DMS79 (cell line): ENCODE measurements at regions not wholly inside any gene's neighbourhood (a gene's known extent, or its start where the extent isn't known, plus 50 kb on each side); places are given as distances from the start of the nearest gene placed in this dataset.
A peak's percentile ranks its signal among the peaks of the same experiment; 100 is the strongest.

Experiments
- DNase-seq: peaks from one replicate; lab custom pipeline; 2025; lab: John Stamatoyannopoulos, UW

DNA sequence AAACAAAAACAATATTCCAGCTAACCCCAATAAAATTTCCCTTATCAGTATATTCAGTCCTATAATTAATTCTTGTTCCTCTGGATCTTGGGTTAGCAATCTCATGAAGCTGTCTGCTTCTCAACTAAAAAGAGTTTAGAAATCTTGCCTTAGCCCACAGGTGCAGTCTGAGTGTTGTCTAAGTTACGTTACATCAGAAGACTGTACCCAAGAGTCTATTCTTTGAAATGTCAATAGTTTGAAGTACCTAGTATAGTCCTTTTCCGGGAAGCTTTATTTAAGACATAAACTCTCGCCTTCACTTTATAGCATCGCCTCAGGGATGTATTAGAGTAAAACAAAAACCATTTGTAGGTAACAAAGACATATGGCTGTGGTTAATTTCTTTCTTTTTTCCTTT lies 465.1 kb downstream of the FUT8 start:
- DNase-seq: no peak

GRCh38 chr14:65878586-65878985 lies 466.1 kb downstream of the FUT8 start:
- no peak for DNase-seq

DNA sequence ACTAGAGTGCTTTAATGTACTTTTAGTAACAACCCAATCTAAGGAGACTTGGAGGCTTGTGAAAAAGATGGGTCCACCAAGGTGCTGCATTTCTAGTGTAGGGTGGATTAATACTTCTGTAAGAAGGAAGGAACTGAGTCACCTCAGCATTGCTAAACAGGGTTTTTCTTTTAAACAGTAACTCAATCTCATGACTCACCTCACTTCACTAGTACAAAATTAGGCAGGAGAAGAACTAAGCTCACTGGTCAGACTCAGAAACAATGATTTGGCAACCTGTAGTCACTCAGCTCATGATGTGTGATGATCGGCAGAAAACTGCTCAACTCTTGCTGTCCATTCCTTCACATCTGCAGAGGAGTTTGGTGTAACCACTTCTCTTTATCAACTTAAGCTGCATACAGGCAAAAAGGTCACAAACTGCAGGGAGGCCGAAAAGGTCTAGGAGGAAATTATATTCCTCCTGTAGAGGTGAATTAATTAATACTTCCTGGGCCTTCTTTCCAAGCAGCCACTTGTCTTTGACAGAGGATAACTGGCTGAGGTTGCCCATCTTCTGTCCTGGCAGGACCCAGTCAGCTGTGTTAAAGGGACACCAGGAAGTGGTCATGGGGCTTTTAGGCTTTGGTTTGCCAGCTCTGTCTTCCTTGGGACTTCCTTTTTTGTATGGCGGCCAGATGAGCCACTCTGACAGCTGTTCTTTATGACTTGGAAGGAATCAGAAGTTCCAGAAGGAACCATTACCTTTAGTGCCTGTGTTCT lies 466.9 kb downstream of the FUT8 start:
- no peak for DNase-seq

GRCh38 chr14:65880507-65880906 lies 468.0 kb downstream of the FUT8 start:
- DNase-seq: no peak

- no peak for DNase-seq
These were observed 469.1 kb downstream of the FUT8 start for GRCh38 chr14:65881642-65882041.

DNA sequence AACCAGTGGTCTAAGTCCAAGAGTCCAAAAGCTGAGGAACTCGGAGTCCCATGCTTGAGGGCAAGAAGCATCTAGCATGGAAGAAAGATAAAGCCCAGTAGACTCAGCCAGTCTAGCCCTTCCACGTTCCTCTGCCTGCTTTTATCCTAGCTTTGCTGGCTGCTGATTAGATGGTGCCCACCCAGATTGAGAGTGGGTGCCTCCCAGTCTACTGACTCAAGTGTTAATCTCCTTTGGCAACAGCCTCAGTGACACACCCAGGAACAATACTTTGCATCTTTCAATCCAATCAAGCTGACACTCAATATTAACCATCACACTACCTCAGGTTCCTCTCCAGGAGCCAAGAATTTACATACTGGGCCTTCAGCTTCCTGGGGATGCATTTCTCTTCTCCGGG lies 476.1 kb downstream of the FUT8 start:
- no peak for DNase-seq

DNA sequence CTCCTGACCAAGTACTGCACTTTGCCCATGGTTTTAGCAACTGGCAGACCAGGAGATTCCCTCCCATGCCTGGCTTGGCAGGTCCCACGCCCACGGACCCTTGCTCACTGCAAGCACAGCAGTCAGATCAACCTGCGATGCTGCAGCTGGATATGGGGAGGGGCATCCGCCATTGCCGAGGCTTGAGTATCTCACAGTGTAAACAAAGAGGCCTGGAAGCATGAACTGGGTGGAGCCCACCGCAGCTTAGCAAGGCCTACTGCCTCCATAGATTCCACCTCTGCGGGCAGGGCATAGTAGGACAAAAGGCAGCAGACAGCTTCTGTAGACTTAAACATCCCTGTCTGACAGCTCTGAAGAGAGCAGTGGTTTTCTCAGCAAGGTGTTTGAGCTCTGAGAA lies 479.8 kb downstream of the FUT8 start:
- no peak for DNase-seq

- no peak for DNase-seq
These were observed 487.6 kb downstream of the FUT8 start for GRCh38 chr14:65900164-65900563.

GRCh38 chr14:65901595-65901994 lies 489.1 kb downstream of the FUT8 start:
- DNase-seq: no peak

GRCh38 chr14:65904988-65905387 lies 492.5 kb downstream of the FUT8 start:
- DNase-seq: no peak

DNA sequence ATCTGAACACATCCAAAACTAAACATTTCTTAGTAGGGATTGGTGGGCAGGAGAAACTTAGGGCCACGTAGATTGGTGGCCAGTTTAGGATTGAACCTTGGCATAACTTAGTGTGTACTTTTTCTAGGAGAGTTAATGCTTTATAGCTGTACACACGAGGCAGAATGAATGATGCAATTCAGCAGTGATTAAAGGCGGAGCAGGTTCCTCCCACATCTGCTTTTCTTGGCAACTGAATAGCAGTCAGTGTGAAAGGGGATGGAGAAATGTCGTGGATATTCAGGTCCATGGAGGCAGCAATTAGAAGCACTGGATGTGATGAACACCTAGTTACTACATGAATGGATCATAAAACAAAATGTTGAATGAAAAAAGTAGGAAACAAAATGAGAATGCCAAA lies 493.8 kb downstream of the FUT8 start:
- DNase-seq: no peak

GRCh38 chr14:65906948-65907347 lies 494.4 kb downstream of the FUT8 start:
- no peak for DNase-seq

DNA sequence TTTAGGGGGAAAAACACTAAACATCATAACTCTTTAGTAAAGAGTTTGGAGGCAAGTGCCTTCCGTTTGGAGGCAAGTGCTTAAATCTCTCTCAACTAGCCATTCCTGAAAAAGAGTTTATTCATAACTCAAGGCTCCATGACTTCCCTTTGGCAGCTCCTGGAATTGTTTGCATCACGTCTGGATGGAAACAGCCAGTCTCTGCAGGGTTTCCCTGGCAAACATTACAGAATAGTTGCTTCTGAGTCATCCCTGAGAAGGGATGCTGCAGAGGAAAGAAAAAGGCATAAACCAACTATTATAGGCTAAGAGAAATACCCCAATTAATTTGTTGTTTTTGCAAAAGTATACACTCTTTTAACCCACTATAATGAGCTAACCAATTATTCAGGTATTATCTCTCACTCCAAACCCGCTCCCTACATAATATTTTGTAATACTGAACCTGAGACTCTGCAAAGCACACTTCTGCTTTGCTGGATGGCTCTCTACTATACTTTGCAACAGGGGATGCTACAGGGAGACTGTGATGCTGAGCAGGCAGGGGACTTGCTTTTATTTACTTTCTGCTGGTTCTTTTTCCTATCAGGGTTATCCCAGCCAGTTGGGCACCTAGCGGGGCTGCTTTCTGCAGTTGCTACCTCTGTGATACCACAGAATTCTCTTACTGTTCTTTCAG lies 497.7 kb downstream of the FUT8 start:
- DNase-seq: no peak

GRCh38 chr14:65915125-65915524 lies 502.6 kb downstream of the FUT8 start:
- no peak for DNase-seq

DNA sequence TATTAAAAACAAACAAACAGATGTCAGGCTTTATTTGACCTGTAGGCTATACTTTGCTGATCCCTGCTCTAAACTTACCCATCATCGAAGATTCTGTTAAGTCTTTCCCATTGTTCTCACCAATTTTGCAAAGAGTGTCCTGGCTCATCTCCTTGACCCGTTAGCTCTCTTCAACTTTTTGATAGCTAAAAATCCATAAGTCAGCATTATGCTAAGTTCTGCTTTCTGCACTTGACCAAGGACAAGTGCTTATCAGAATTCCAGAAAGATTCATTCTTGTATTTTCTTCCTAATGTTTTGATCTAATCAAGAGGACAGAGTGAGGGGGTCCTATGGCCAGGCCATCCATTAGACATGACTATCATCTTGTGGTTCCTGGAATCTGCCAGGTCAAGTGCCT lies 503.5 kb downstream of the FUT8 start:
- DNase-seq: no peak

GRCh38 chr14:65920996-65921395 lies 508.5 kb downstream of the FUT8 start:
- no peak for DNase-seq

DNA sequence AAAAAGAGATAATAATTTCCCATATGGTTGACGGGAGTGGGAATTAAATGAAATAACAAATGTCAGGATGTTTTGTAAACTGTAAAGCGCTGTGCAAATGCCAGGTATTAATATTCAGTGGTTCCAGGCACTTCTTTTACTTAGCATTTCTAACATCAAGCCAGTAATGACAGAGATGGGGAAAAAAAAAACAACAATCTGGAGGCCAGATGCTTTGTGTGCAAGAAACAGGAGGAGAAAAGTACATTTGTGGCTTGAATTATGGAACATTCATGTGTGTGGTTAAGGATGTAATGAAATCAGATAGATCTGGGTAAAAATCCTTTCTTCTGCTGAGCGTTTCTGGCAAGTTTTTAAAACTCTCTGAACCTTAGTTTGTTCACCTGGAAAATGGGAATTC lies 509.6 kb downstream of the FUT8 start:
- DNase-seq: no peak

DNA sequence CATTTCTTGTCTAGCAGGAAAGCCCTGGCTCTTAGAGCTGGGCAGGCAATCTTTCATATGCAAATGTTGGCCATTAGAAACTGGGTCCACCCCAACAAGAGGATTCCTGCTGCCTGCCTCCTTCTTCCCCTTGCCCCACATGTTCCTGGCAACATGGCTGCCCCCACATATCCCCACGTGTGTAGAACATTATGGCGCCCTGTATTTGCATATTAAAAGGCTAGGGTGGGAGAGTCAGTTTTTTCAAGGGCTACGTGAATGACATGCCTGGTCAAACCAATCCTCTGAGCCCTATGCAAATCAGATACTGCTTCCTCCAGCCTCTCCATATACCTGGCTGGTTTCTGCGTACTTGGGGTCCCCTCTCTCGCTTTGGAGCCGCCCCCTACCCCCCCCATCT lies 514.0 kb downstream of the FUT8 start:
- no peak for DNase-seq

- no peak for DNase-seq
These were observed 514.6 kb downstream of the FUT8 start for GRCh38 chr14:65926935-65927700.

DNA sequence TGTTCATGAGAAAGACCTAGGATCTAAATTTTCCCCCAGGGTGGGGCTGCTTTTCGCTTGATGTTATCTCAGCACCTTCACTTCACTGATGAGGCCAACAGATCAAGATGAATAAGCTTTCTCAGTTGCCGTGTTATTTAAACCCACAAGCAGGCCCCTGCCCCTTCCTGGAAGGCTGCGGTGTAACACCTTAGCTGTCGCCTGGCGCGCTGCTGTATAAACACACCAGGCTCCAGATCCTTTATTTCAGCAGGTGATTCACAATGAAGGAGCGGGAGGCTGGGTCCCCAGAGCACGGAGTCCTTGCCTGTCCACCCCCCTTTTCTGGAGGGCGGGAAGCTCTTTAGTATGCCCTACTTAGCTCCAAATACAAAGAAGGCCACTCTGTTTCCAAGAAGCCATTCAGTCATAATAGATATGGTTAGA lies 515.4 kb downstream of the FUT8 start:
- DNase-seq: peak; percentile 30

- no peak for DNase-seq
These were observed 516.5 kb downstream of the FUT8 start for GRCh38 chr14:65928995-65929394.

- no peak for DNase-seq
These were observed 521.0 kb downstream of the FUT8 start for GRCh38 chr14:65933400-65934069.

DNA sequence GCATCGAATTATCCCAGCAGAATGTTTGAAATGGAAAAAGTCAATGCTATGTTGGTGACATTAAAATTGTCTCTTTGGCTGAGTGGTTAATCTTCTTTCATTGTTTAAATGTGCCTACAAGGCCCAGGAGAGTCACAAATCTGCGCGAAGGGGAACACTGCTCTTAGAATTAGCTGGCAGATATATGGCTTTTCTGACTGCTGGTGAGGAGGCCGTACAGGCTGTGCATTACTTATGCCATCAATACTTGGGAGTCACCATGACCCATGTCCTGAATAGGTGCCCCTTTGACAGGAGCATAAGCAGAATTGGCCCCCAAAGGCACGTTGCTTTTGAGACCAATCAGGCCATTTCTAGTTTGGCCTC lies 521.5 kb downstream of the FUT8 start:
- no peak for DNase-seq
